Liver (tissue), 8 donors: ENCODE measurements at regions not wholly inside any gene's neighbourhood (a gene's known extent, or its start where the extent isn't known, plus 50 kb on each side); places are given as distances from the start of the nearest gene placed in this dataset.

Experiments
- DNase-seq: peaks from one replicate; pipeline ENCODE4 v3.0.0-alpha.2; 2017; ENCODE audit warnings: low spot score
- H3K27ac ChIP-seq, 2 donors: one replicate each; pipeline ENCODE4 v1.7.0; 2013; ENCODE audit warnings: inconsistent platforms in 2 of 2, low read length in 2 of 2, control low read depth in 1 of 2, low read depth in 1 of 2, mild to moderate bottlenecking in 1 of 2
- H3K27me3 ChIP-seq, 4 donors: one replicate each; pipeline versions ENCODE4 v1.6.1 to v1.7.0; 2013; ENCODE audit warnings: low read length in 3 of 4, inconsistent platforms in 1 of 4, mild to moderate bottlenecking in 1 of 4, moderate library complexity in 1 of 4; ENCODE audit not compliant: control insufficient read depth in 4 of 4, insufficient read depth in 4 of 4
- H3K36me3 ChIP-seq, 4 donors: one replicate each; pipeline versions ENCODE4 v1.6.1 to v1.7.0; 2013; ENCODE audit warnings: low read length in 3 of 4, mild to moderate bottlenecking in 3 of 4, low read depth in 1 of 4, moderate library complexity in 1 of 4; ENCODE audit not compliant: control insufficient read depth in 4 of 4, insufficient read depth in 3 of 4
- H3K4me1 ChIP-seq, 4 donors: one replicate each; pipeline versions ENCODE4 v1.6.1 to v1.7.0; 2013; ENCODE audit warnings: low read length in 3 of 4, mild to moderate bottlenecking in 3 of 4, moderate library complexity in 1 of 4; ENCODE audit not compliant: control insufficient read depth in 4 of 4, insufficient read depth in 4 of 4
- H3K4me3 ChIP-seq, 3 donors: one replicate each; pipeline versions ENCODE4 v1.6.1 to v1.7.0; 2013; ENCODE audit warnings: low read length in 3 of 3, control low read depth in 1 of 3, low read depth in 1 of 3, mild to moderate bottlenecking in 1 of 3
- H3K9ac ChIP-seq, 2 donors: one replicate each; pipeline ENCODE4 v1.7.0; 2013; ENCODE audit warnings: low read length in 2 of 2, mild to moderate bottlenecking in 2 of 2, moderate library complexity in 2 of 2, control low read depth in 1 of 2, low read depth in 1 of 2
- H3K9me3 ChIP-seq, 4 donors: one replicate each; pipeline versions ENCODE4 v1.6.1 to v1.7.0; 2013; ENCODE audit warnings: low read length in 3 of 4; ENCODE audit not compliant: control insufficient read depth in 4 of 4
- ATF3 ChIP-seq: IDR thresholded peaks from 2 replicates; pipeline ENCODE4 v1.6.1; 2016; ENCODE audit warnings: antibody characterized with exemption
- FOXA1 ChIP-seq: IDR thresholded peaks from 2 replicates; pipeline ENCODE4 v1.6.1; 2016; ENCODE audit warnings: antibody characterized with exemption
- FOXA2 ChIP-seq: IDR thresholded peaks from 2 replicates; pipeline ENCODE4 v1.6.1; 2016; ENCODE audit warnings: antibody characterized with exemption
- GABPA ChIP-seq, 2 donors: IDR thresholded peaks in 1 of 2; conservative IDR thresholded peaks in 1 of 2; 2 replicates each; pipeline ENCODE4 v1.6.1; 2016; ENCODE audit warnings: antibody characterized with exemption in 2 of 2, mild to moderate bottlenecking in 1 of 2, moderate library complexity in 1 of 2
- HNF4A ChIP-seq, 2 donors: conservative IDR thresholded peaks; 2 replicates each; pipeline ENCODE4 v1.6.1; 2016; ENCODE audit warnings: antibody characterized with exemption in 2 of 2, mild to moderate bottlenecking in 2 of 2
- HNF4G ChIP-seq: IDR thresholded peaks from 2 replicates; pipeline ENCODE4 v1.6.1; 2016; ENCODE audit warnings: antibody characterized with exemption
- JUND ChIP-seq, 2 donors: IDR thresholded peaks; 2 replicates each; pipeline ENCODE4 v1.6.1; 2016; ENCODE audit warnings: antibody characterized with exemption in 2 of 2
- RXRA ChIP-seq, 2 donors: IDR thresholded peaks; 2 replicates each; pipeline ENCODE4 v1.6.1; 2017 to 2018; ENCODE audit warnings: antibody characterized with exemption in 2 of 2, mild to moderate bottlenecking in 1 of 2
- SP1 ChIP-seq: IDR thresholded peaks from 2 replicates; pipeline ENCODE4 v1.6.1; 2018; ENCODE audit warnings: antibody characterized with exemption, mild to moderate bottlenecking
- YY1 ChIP-seq: IDR thresholded peaks from 2 replicates; pipeline ENCODE4 v1.6.1; 2016; ENCODE audit warnings: antibody characterized with exemption, mild to moderate bottlenecking
- ZBTB33 ChIP-seq: IDR thresholded peaks from 2 replicates; pipeline ENCODE4 v1.6.1; 2016; ENCODE audit warnings: antibody characterized with exemption
- WGBS: extraction: QIAGEN DNeasy Blood & Tissue Kit; methylation state at CpG from one replicate; pipeline ENCODE4 v1.1.7; 2013; 5-methylcytosine and 5-hydroxymethylcytosine counted together
- TF ChIP-seq, protein P1 (sequence below): IDR thresholded peaks from 2 replicates; pipeline ENCODE4 v1.6.1; 2016; ENCODE audit warnings: antibody characterized with exemption, mild to moderate bottlenecking
- TF ChIP-seq, protein P2 (sequence below): fragments of 150-350 bp; IDR thresholded peaks from 2 replicates; pipeline ENCODE4 v1.5.1; 2017; ENCODE audit warnings: improper control_type of control experiment, low read depth, low read length; ENCODE audit not compliant: missing input control
- donor health status: healthy.
- donor health status: healthy.
- donor health status: healthy.
- donor health status: healthy.
- donor health status: healthy.

DNA sequence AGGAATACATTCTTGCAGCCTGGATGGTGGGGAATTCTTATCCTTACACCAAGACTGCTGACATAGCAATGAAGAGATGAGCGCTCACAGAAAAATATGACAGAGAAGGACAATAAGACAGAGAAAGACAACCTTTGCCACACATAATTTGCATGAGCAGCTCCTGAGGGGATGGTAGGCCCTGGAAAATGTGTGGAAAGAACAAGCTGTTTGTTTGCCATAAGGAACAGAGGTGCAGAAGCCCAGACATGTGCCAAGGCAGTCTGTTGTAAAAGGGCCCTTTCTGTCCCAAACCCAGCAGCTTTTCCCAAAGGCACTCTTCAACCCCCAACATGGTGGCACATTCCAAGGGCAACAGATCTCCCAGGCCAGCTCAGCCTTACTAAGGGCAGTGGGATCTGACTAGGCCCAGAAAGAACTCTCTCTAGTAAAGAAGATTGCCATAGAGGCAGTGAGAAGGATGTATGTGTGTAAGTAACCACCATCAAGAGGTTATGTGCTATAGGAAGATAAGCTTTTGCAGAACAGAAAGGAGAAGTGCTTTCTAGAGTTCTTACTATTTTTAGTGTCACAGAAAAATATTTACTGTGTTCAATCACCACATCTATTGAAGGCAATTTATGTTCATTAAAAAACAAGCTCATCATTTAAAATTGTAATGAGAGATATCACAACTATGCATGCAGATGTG, 287.0 kb upstream of the RASGEF1B start:
- Histone ChIP-seq H3K4me3 (no peak overlapping the region), H3K27me3 (no peaks in the 10 kb centered on the region), H3K9me3 (no peaks in the 10 kb centered on the region), H3K4me1 (no peaks in the 10 kb centered on the region), H3K27ac (no peak overlapping the region), H3K9ac (no peak overlapping the region), H3K36me3 (no peaks in the 10 kb centered on the region)
- TF ChIP-seq, protein P1, sequence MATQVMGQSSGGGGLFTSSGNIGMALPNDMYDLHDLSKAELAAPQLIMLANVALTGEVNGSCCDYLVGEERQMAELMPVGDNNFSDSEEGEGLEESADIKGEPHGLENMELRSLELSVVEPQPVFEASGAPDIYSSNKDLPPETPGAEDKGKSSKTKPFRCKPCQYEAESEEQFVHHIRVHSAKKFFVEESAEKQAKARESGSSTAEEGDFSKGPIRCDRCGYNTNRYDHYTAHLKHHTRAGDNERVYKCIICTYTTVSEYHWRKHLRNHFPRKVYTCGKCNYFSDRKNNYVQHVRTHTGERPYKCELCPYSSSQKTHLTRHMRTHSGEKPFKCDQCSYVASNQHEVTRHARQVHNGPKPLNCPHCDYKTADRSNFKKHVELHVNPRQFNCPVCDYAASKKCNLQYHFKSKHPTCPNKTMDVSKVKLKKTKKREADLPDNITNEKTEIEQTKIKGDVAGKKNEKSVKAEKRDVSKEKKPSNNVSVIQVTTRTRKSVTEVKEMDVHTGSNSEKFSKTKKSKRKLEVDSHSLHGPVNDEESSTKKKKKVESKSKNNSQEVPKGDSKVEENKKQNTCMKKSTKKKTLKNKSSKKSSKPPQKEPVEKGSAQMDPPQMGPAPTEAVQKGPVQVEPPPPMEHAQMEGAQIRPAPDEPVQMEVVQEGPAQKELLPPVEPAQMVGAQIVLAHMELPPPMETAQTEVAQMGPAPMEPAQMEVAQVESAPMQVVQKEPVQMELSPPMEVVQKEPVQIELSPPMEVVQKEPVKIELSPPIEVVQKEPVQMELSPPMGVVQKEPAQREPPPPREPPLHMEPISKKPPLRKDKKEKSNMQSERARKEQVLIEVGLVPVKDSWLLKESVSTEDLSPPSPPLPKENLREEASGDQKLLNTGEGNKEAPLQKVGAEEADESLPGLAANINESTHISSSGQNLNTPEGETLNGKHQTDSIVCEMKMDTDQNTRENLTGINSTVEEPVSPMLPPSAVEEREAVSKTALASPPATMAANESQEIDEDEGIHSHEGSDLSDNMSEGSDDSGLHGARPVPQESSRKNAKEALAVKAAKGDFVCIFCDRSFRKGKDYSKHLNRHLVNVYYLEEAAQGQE, result no peak
- TF ChIP-seq SP1 (no peak), FOXA1 (no peak), HNF4G (no peak), ZBTB33 (no peak)
- TF ChIP-seq, protein P2, sequence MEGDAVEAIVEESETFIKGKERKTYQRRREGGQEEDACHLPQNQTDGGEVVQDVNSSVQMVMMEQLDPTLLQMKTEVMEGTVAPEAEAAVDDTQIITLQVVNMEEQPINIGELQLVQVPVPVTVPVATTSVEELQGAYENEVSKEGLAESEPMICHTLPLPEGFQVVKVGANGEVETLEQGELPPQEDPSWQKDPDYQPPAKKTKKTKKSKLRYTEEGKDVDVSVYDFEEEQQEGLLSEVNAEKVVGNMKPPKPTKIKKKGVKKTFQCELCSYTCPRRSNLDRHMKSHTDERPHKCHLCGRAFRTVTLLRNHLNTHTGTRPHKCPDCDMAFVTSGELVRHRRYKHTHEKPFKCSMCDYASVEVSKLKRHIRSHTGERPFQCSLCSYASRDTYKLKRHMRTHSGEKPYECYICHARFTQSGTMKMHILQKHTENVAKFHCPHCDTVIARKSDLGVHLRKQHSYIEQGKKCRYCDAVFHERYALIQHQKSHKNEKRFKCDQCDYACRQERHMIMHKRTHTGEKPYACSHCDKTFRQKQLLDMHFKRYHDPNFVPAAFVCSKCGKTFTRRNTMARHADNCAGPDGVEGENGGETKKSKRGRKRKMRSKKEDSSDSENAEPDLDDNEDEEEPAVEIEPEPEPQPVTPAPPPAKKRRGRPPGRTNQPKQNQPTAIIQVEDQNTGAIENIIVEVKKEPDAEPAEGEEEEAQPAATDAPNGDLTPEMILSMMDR, result no peak
- DNase-seq, result no peak
- WGBS, result 98% methylated on average over 1 of the region's 1 CpG

DNA sequence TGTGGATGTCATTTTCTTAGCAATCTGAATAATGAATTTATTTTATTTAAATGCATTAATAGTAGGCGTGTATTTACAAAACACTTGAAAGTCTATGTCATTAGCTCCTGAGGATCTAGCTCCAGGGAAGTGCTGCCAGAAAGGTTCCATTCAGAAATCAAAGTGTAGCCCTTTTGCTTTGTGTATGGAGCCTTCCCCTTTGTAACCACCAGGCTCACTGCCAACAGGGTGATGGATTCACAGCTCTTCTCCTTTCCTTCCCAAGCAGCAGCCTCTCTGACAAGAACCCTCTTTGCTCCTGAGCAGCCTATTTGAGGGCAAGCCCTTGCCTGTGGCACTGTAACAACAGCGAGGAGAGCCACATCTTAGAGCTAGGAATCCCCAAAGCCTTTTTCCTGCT, 286.0 kb upstream of the RASGEF1B start:
- DNase-seq, result no peak
- Histone ChIP-seq H3K27me3 (no peaks in the 10 kb centered on the region), H3K4me1 (no peaks in the 10 kb centered on the region), H3K36me3 (no peaks in the 10 kb centered on the region), H3K4me3 (no peak overlapping the region), H3K9me3 (no peaks in the 10 kb centered on the region), H3K9ac (no peak overlapping the region), H3K27ac (no peak overlapping the region)
- no peak for TF ChIP-seq JUND (IDR thresholded peaks at IDR 0.05)
- TF ChIP-seq HNF4G, result no peak
- TF ChIP-seq GABPA (IDR thresholded peaks at IDR 0.05 in 1 of 2, conservative IDR thresholded peaks at IDR 0.05 in 1 of 2), result no peak
- no peak for TF ChIP-seq SP1
- no peak for TF ChIP-seq ATF3
- TF ChIP-seq YY1, result no peak
- no peak for TF ChIP-seq RXRA (IDR thresholded peaks at IDR 0.05)
- no peak for TF ChIP-seq FOXA1
- no peak for TF ChIP-seq FOXA2
- TF ChIP-seq HNF4A (conservative IDR thresholded peaks at IDR 0.05), result no peak
- no peak for TF ChIP-seq ZBTB33
- 93% methylated on average over 2 of the region's 2 CpGs for WGBS
